HG02798 (cell line): ENCODE measurements at regions not wholly inside any gene's neighbourhood (a gene's known extent, or its start where the extent isn't known, plus 50 kb on each side); places are given as distances from the start of the nearest gene placed in this dataset.
"Not testable (repeated sequence)": the region's sequence is repeated elsewhere in the genome, so short reads cannot be mapped to it uniquely, and the experiment has no call there.

Source experiments
- ATAC-seq: cut with Tn5 transposase; IDR thresholded peaks from one replicate; pipeline ENCODE4 v1.9.1; 2021; ENCODE audit warnings: mild to moderate bottlenecking; ENCODE audit not compliant: unreplicated experiment, poor library complexity

DNA sequence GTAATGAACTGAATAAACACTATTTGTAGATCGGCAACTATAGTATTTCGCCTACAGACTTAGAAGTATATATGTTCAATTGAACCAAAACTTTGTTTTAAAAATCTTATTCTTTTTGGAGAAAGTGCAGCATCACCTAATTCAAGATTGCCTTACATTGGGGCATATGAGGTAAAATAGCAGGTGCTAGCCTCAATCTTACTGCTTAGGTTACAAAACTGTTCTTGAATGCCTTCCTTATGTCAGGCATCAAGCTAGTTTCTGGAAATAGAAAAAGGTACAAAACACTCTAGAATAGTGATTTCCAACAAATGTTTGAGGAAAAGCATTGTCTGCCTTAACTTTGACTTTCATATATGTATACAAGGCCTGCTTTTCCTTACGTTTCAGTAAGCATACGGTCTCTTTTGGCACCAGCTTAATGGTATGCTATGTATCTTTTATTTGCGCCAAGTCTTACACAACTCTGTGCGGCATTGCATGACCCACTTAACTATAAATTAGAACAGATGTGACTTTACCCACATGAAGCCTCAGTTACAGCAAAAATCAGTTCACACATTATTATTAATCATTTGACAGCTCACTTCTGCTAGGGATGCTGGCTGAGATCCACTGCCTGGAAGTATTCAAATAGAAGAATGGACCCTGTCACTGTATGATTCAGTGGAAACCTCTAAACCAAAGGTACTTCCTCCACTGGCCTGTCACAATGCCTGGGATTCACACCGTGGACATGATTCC is 174.1 kb downstream of the PRELID2 start:
- no peak for ATAC-seq

DNA sequence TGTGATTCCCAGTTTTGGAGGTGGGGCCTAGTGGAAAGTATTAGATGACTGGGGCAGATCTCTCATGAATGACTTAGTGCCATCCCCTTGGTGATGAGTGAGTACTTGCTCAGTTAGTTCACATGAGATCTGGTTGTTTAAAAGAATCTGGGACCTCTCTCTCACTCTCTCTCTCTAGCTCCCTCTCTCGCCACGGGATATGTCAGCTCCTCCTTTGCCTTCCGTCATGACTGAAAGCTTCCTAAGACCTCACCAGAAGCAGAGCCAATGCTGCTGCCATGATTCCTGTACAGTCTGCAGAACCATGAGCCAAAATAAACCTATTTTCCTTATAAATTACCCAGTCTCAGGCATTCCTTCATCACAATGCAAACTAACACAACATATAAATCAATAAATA is 176.7 kb downstream of the PRELID2 start:
- no peak for ATAC-seq

DNA sequence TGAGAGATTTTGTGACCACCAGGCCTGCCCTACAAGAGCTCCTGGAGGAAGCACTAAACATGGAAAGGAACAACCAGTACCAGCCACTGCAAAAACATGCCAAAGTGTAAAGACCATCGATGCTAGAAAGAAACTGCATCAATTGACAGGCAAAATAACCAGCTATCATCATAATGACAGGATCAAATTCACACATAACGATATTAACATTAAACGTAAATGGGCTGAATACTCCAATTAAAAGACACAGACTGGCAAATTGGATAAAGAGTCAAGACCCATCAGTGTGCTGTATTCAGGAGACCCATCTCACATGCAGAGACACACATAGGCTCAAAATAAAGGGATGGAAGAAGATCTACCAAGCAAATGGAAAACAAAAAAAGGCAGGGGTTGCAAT is 182.4 kb downstream of the PRELID2 start:
- not testable (repeated sequence) for ATAC-seq

DNA sequence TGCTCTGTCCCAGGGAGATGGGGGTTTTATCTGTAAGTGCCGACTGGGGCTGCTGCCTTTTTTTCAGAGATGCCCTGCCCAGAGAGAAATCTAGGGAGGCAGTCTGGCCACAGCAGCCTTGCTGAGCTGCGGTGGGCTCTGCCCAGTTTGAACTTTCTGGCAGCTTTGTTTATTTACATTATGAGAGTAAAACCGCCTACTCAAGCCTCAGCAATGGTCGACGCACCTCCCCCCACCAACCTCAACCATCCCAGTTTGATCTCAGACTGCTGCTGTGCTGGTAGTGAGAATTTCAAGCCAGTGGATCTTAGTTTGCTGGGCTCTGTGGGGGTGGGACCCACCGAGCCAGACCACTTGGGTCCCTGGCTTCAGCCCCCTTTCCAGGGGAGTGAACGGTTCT is 188.0 kb downstream of the PRELID2 start:
- not testable (repeated sequence) for ATAC-seq

DNA sequence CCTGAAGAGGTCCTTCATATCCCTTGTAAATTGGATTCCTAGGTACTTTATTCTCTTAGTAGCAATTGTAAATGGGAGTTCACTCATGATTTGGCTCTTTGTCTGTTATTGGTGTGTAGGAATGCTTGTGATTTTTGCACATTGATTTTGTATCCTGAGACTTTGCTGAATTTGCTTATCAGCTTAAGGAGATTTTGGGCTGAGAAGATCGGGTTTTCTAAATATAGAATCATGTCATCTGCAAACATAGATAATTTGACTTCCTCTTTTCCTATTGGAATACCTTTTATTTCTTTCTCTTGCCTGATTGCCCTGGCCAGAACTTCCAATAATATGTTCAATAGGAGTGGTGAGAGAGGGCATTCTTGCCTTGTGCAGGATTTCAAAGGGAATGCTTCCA is 191.9 kb downstream of the PRELID2 start:
- ATAC-seq, result not testable (repeated sequence)

DNA sequence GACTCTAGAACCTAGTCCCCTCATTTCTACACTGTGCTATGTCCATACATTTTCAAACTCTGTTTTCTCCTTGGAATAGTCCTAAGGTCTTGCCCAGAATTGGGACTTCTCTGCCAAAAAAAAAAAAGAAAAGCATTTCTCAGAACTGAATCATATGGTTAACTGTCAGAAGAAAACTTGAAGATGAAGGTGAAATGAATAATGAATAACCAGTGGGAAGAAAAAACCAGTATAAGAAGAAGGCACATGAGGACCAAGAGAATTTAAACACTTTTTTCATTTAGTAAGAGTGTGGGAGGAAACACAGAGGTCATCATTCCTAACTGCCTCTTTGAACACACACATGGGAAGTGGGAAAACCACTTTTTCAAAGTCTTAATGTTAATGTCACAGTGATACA is 197.7 kb downstream of the PRELID2 start:
- no peak for ATAC-seq

DNA sequence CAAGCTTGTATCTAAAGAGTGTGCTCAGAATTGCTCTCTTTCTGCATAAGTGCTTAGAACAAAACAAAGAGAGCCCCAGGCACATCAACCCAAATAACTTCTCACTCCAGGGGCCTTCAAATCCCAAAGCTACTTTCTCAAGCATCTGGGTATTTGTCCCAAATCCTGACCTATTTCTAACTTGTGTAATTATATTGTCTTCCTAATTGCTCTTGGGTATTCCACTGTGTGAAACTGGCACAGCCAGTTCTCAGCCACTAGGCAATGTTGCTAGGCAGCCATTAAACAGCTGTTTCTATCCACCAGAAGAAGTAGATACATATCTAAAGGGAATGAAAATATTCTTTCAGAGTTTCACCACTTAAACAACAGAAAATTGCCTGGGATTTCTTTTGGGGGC is 198.8 kb downstream of the PRELID2 start:
- no peak for ATAC-seq

DNA sequence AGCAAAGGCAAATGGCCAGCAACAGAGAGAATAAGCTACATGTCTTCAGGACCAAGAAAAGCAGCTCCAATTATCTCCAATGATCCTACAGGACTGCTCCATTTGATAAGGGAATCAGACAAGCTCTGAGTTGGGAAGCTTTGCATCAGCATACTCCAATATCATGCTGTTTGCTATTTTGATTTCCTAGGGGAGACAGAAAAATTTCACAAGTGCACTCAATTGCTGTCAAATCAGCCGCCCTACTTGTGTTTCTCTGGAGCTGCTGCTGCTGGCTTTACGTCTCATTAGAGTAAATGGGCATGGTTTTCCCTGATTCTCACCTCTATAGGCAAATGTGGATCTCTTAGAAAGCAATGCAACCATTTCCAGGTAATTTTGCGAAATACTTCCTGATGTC is 201.7 kb downstream of the PRELID2 start:
- ATAC-seq, result no peak

DNA sequence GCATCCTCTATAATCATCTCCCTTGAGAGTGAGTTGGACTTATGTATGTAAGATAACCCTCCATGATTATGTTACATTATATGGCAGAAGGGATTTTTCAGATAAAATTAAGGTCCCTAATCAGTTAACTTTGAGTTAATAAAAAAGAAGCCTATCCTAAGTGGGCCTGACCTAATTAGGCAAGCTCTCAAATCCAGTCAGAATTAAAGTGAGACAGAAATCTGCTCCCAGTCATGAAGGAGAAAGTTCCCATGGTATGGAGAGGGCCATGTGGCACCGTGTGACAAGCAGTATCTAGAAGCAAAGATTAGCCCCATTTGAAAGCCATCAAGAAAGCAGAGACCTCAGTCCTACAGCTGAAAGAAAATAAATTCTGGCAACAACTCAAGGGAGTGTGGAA is 202.4 kb downstream of the PRELID2 start:
- ATAC-seq, result no peak

DNA sequence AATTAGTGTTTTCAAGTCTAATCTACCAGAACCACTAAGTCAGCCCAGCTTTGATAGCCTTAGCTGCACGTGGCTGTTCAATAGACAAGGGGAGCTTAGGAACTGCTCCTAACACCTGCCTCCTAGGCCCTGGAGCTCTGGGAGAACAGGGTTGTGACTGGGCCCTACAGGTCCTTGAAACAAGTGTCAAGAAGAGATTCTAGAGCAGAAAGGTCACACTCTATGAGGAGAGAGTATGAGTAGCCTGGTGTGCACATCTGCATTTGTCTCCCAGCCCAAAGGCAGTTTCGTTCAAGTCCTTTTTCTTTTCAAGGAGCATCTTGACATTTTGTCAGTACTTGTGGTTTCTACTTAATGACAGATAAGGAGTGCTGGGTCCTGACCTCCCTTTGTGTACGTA is 206.1 kb downstream of the PRELID2 start:
- no peak for ATAC-seq

DNA sequence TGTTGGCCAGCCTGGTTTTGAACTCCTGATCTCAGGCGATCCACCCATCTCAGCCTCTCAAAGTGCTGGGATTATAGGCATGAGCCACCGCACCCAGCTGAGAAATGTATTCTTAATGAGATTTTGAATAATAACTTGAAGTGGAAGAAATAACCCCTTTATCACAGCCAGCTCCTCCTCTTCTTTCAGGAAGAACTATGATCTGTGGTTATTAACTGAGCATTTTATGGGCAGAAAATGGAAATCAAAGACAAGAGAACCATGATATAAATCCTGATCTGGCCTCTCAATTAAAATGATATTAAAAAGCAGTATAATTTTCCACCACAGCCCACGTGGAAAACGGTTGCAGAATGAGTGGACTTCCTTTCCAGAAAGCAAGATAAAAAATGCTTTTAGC is 206.6 kb downstream of the PRELID2 start:
- ATAC-seq, result no peak

DNA sequence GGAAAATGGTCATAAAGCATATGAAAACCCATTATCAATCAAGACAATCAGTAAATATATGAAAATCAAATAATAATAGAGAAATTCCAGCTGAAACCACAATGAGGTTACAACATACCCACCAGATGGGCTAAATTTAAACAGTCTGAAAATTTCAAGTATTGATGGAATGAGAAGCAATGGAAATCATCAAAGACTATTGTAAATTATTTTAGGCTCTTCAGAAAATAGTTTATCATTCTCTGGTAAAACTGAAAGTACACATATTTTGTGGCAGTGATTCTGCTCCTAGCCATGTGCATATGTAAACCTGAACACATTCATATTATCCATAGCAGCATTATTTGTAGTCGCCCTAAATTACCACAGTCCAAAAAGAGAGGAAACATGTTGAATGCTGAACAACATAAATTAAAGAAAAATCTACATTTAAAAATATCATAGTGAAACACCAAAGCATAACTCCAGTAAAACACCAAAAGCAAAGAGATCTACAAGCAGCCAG is 215.3 kb downstream of the PRELID2 start:
- ATAC-seq, result no peak

DNA sequence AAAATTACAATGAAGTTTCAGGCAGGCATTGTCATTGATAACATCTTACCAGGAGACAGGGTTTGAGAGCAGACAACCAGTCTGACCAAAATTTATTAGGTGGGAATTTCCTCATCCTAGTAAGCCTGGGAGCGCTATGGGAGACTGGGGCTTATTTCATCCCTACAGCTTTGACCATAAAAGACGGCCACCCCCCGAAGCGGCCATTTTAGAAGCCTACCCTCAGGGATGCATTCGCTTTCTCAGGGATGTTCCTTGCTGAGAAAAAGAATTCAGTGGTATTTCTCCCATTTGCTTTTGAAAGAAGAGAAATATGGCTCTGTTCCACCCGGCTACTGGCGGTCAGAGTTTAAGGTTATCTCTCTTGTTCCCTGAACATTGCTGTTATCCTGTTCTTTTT is 218.4 kb downstream of the PRELID2 start:
- ATAC-seq, result not testable (repeated sequence)

DNA sequence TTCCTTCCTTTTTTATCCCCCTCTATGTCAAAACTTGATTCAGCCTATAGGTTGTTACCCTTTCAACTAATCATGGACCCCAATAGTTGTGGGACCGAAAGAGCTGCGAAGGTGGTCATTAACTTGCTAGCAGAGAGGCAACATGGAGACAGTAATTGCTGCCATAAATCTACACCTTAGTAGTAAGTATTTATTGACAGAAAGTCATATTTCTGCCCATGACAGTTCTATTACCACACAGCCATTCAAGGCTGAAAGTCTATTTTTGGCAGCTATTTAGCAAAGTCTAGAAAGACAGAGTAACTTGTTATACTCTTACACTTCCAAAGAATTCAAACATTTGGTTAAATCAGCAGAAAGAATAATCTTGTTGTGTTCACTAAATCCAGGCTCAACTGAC is 236.2 kb downstream of the PRELID2 start:
- no peak for ATAC-seq

DNA sequence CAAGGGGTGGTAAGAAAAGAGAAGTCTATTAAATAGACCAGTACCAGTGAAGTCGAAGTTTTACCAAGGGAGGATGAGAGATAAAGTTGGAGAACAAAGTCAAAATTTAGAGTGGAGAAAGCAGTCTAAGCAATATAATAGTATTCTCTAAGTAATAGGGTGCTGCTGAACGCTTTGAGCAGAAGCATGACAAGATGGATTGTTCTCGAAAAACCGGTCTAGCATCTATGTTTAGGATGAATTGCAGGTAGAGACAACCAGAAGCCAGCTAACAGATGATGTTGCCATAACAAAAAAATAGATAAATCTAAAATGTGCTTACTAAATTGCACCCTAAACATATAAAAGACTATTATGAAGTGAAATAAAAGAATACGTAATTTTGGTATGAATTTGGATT is 237.0 kb downstream of the PRELID2 start:
- no peak for ATAC-seq

DNA sequence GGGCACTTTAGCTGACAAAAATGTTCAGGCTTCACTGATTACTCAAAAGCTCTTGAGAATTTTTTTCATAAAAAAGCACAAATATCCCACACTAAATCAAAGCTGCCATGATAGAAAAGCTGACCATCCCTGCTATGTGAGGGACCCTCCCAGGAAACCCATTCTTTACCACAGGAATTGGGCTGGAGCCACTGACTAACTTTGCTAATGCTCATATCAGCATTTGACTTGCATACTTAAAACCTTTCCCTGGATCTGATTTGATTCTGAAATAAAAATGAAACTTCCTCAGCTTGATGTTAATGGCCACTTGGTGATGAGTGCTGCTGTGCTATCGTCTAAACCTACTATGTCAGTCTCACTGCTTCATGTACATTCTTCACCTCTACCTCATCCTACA is 243.6 kb downstream of the PRELID2 start:
- ATAC-seq, result no peak

DNA sequence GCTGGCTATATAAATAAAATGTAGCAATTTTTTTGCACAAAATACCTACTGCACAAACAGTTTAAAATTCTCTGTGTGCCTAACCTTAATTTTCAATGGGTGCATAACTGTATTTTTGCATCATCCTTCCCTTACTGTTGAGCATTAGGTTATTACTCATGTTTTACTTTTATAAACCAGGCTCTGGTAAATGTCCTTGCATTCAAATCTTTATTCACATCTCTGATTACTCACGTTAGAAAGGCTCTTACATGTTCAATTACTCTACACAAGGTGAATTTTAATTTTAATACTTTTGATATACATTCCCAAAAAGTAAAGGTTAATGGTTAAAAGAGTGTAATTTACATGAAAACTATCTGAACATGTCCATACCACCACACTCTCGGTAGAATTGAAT is 246.1 kb downstream of the PRELID2 start:
- ATAC-seq, result no peak

DNA sequence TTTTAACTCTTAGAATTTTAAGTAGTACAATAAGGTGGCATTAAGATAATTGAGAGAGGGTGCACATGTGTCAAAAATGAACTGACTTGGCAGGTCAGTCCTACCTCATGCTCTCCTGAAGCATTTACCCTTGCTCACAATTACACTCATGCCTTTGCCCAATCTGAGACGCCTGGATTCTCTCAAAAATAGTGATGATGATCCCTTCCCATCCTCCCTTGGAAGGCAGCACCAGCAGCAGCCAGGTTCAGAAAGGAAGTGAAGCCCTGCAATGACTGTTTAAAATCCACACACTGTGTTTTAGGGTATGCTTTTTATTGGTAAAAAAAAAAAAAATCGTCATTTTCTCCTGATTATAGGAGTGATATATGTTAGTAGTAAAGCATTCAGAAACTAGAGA is 246.6 kb downstream of the PRELID2 start:
- ATAC-seq, result no peak

DNA sequence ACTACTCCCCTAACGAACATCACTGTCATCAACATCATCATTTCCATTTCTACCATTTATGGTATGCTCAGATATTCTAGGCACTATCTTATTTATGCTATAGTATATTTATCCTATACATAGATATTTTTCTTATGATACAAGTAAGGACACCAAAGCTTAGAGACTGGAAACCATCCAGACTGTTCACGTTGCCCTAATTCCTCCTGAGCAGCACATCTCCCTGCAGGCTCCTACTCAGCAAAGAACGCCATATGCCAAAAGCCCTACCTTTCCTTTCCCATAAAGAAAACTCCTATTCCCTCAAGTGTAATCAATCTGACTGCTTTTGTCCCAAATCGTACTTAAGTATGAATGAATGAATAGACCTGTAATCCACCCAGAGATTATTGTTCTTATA is 247.0 kb downstream of the PRELID2 start:
- ATAC-seq, result no peak

DNA sequence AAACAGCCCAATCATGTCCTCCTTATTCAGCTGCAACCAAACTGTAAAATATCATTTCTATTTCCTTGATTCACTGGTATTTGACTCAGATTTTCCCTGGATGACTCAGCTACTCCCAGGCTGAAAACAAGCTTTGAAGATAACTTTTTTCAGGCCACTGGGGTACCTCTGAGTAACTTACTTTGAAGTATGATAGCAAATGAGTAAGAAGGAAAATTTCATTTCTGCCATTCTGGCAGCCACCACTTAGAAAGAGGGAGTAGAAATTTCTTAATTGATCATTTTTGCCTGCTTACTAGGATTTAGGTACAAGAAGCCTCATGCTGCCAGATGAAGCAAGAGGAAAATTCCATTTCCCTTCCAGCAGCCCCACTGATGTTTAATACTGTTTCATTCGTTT is 247.4 kb downstream of the PRELID2 start:
- no peak for ATAC-seq

DNA sequence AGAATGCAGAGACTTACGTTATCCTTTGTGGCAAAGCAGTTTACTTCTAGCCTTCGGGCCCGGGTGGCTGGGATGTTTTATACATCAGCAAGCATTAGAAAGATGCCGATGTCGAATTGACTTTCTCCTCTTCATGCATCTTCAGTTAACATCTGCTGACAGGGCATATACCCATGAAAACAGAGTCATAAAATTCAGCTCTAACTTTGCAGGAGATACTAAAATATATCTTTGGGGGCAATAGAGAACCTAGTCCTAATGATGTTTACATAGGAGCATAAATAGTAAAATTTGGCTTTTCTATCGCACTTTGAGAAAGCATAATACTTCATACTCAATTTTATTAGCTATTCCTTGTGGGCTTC is 247.9 kb downstream of the PRELID2 start:
- no peak for ATAC-seq

DNA sequence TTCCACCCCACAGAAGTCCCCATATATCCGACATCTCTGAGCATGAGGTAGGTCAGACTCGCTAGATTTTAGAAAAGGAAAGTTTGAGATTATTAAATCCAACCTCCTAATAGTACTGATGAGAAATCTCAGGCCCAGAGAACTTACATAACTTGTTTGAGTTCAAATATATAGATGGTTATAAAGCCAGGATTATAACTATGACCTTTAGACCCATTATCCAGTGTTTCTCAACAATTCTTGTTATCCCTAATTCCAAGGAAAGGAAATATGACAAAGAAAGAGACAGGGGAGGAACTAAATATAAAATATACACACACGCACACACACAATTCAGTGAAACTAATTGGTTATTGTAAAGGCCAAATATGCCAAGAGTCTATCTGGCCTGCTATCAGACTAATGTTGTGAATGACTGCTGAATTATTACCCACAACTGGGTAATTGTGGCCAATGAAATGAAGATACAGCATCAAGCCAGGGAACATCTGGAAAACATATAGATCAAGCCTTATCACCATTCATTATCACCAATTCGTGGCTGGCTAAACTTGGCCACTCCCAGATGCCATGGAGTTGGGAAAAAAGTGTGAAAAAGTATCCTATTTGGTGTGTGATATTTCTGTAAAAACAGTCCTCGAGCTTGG is 248.4 kb downstream of the PRELID2 start:
- ATAC-seq, result no peak
